ENCODE measurements at regions not wholly inside any gene's neighbourhood (a gene's known extent, or its start where the extent isn't known, plus 50 kb on each side); places are given as distances from the start of the nearest gene placed in this dataset.

GRCh38 chr2:34102339-34102738, 503.2 kb upstream of the FAM98A start:
- Histone ChIP-seq H3K23me2 (ENCODE audit: low read depth, low read length) (no peaks in the 10 kb centered on the region; the same call in 1 of the 2 replicates), H4K20me1 (replicated peaks in 1 of 2; ENCODE audit: control insufficient read depth in 1 of 2, insufficient read depth in 2 of 2, low read length in 2 of 2) (no peaks in the 10 kb centered on the region), H3K4me2 (ENCODE audit: insufficient read depth in 1 of 2, low read depth in 2 of 2, low read length in 2 of 2) (no peak overlapping the region), H3K27me3 (replicated peaks in 1 of 4; ENCODE audit: control insufficient read depth in 3 of 4, extremely low read depth in 1 of 4, insufficient read depth in 3 of 4, low read length in 3 of 4) (no peaks in the 10 kb centered on the region), H3K9me3 (ENCODE audit: insufficient read depth in 2 of 2, low read depth in 1 of 2, low read length in 1 of 2) (no peaks in the 10 kb centered on the region), H3K27ac (ENCODE audit: low read depth, low read length) (no peak overlapping the region), H2AFZ (ENCODE audit: low read length) (no peak overlapping the region), H4K8ac (ENCODE audit: extremely low read depth, insufficient read depth, low read length) (no peak overlapping the region), H3K36me3 (ENCODE audit: control insufficient read depth in 2 of 4, insufficient read depth in 4 of 4, low read length in 3 of 4) (no peaks in the 10 kb centered on the region), H4K91ac (replicated peaks; ENCODE audit: insufficient read length, low read length) (no peak overlapping the region), H3K14ac (ENCODE audit: insufficient read length) (no peak overlapping the region), H3K4ac (replicated peaks; ENCODE audit: insufficient read length, low read depth, low read length) (no peak overlapping the region), H3K9ac (replicated peaks in 1 of 4; ENCODE audit: extremely low read depth in 1 of 4, low read depth in 3 of 4, low read length in 3 of 4) (no peak overlapping the region), H3K79me1 (ENCODE audit: low read depth, low read length) (no peaks in the 10 kb centered on the region), H3K4me3 (ENCODE audit: extremely low read depth in 1 of 4, insufficient read depth in 2 of 4, low read depth in 3 of 4, low read length in 4 of 4) (no peak overlapping the region), H2BK20ac (ENCODE audit: low read length) (no peak overlapping the region), H2BK120ac (replicated peaks; ENCODE audit: low read depth, low read length) (no peak overlapping the region), H3K56ac (replicated peaks; ENCODE audit: insufficient read length, low read depth, low read length) (no peak overlapping the region), H3K23ac (ENCODE audit: insufficient read length) (no peak overlapping the region), H2AK5ac (ENCODE audit: low read depth, low read length) (no peak overlapping the region), H3K18ac (ENCODE audit: extremely low read depth, low read length) (no peak overlapping the region), H3K4me1 (replicated peaks in 1 of 4; ENCODE audit: control insufficient read depth in 3 of 4, insufficient read depth in 4 of 4, low read length in 3 of 4) (no peaks in the 10 kb centered on the region), H3K79me2 (ENCODE audit: control insufficient read depth in 1 of 2, insufficient read depth in 2 of 2, low read length in 2 of 2) (no peaks in the 10 kb centered on the region), H2BK15ac (ENCODE audit: low read length) (no peak overlapping the region), H2BK12ac (ENCODE audit: low read depth, low read length) (no peak overlapping the region), H4K5ac (ENCODE audit: insufficient read length, low read depth, low read length) (no peak overlapping the region), H2BK5ac (ENCODE audit: low read depth, low read length) (no peak overlapping the region)
- no peak for DNase-seq (ENCODE audit: low read depth in 1 of 2, low spot score in 2 of 2)
- ChIA-PET POLR2A (ENCODE audit: partially characterized antibody) (no interaction called here), CTCF (ENCODE audit: partially characterized antibody) (interaction anchor here (1.0 kb wide), 1 partner anchor 16 kb away, joined by 3 read pairs; no protein-coding TSS in a partner anchor)
- WGBS, 2 experiments (ENCODE audit: extremely low coverage in 1 of 2, insufficient coverage in 1 of 2, insufficient read length in 1 of 2, insufficient replicate concordance in 2 of 2, low coverage in 1 of 2, low lambda C conversion rate in 2 of 2, missing lambda C conversion rate in 1 of 2), result 80% methylated on average over 2 of the region's 2 CpGs; no CpG with 5 or more reads in 1 of the 2 experiments
- no peak for FAIRE-seq
- TF ChIP-seq ASH2L (IDR thresholded peaks at IDR 0.05; ENCODE audit: low read length), result no peak
- TF ChIP-seq RFX5 (IDR thresholded peaks at IDR 0.05; ENCODE audit: borderline replicate concordance, low read depth, low read length), result no peak
- TF ChIP-seq KDM1A (IDR thresholded peaks at IDR 0.05; ENCODE audit: borderline replicate concordance, low read length), result no peak
- TF ChIP-seq MAX (IDR thresholded peaks at IDR 0.05), result no peak
- no peak for TF ChIP-seq CTCF (IDR thresholded peaks at IDR 0.05; ENCODE audit: control extremely low read depth in 1 of 3, insufficient read depth in 1 of 3, low read depth in 1 of 3, low read length in 3 of 3)
- TF ChIP-seq POLR2A (IDR thresholded peaks at IDR 0.05; ENCODE audit: control extremely low read depth in 1 of 2, low read depth in 2 of 2, low read length in 2 of 2), result no peak
- TF ChIP-seq CTBP2 (IDR thresholded peaks at IDR 0.05; ENCODE audit: borderline replicate concordance, insufficient read depth, insufficient read length, low read length), result no peak
- no peak for TF ChIP-seq JUND (IDR thresholded peaks at IDR 0.05; ENCODE audit: low read length)
- no peak for TF ChIP-seq BCL11A (IDR thresholded peaks at IDR 0.05; ENCODE audit: low read depth in 2 of 2, low read length in 2 of 2)
- TF ChIP-seq TCF12 (IDR thresholded peaks at IDR 0.05; ENCODE audit: low read depth, low read length), result no peak
- no peak for TF ChIP-seq KDM5A (IDR thresholded peaks at IDR 0.05; ENCODE audit: low read length)
- no peak for TF ChIP-seq HDAC2 (IDR thresholded peaks at IDR 0.05; ENCODE audit: borderline replicate concordance in 1 of 2, low read depth in 2 of 2, low read length in 2 of 2)

All from H1 (cell line).